H1 (cell line): ENCODE measurements at regions not wholly inside any gene's neighbourhood (a gene's known extent, or its start where the extent isn't known, plus 50 kb on each side); places are given as distances from the start of the nearest gene placed in this dataset.

Experiments
- CTCF ChIA-PET: fragments of 300-600 bp; sonication (Branson Sonifier 250); formaldehyde crosslinking; loops from one replicate; lab custom pipeline; 2021; ENCODE audit not compliant: partially characterized antibody; lab: Charles Lee
- POLR2A ChIA-PET: fragments of 300-600 bp; sonication (Branson Sonifier 250); formaldehyde crosslinking; loops from one replicate; lab custom pipeline; 2021; ENCODE audit warnings: inconsistent platforms; ENCODE audit not compliant: partially characterized antibody; lab: Charles Lee
- DNase-seq, 2 experiments: peaks; one replicate each; pipeline versions ENCODE4 v3.0.0 to v3.0.0-alpha.2; 2010 to 2022; ENCODE audit warnings: low spot score in 2 of 2, low read depth in 1 of 2, mixed read lengths in 1 of 2
- FAIRE-seq: peaks from 2 replicates; lab custom pipeline; 2011; peaks lifted over from hg19 to GRCh38; lab: Jason Lieb, UNC
- H2AFZ ChIP-seq: 2 replicates; pipeline ENCODE4 v1.8.1; 2012; ENCODE audit warnings: low read length, inconsistent platforms
- H2AK5ac ChIP-seq: 2 replicates; pipeline ENCODE4 v1.6.1; 2013; ENCODE audit warnings: low read depth, low read length
- H2BK120ac ChIP-seq: replicated peaks from 2 replicates; pipeline ENCODE3; 2013; ENCODE audit warnings: low read depth, low read length, inconsistent platforms
- H2BK12ac ChIP-seq: 2 replicates; pipeline ENCODE4 v1.6.1; 2013; ENCODE audit warnings: low read depth, low read length
- H2BK15ac ChIP-seq: 2 replicates; pipeline ENCODE4 v1.6.1; 2013; ENCODE audit warnings: low read length
- H2BK20ac ChIP-seq: 2 replicates; pipeline ENCODE4 v1.6.1; 2013; ENCODE audit warnings: low read length
- H2BK5ac ChIP-seq: 2 replicates; pipeline ENCODE4 v1.6.1; 2013; ENCODE audit warnings: low read depth, low read length
- H3K14ac ChIP-seq: 2 replicates; pipeline ENCODE4 v1.6.1; 2013; ENCODE audit warnings: inconsistent platforms; ENCODE audit not compliant: insufficient read length
- H3K18ac ChIP-seq: 2 replicates; pipeline ENCODE4 v1.6.1; 2013; ENCODE audit warnings: low read length; ENCODE audit errors: extremely low read depth
- H3K23ac ChIP-seq: 2 replicates; pipeline ENCODE4 v1.6.1; 2013; ENCODE audit warnings: inconsistent platforms; ENCODE audit not compliant: insufficient read length
- H3K23me2 ChIP-seq: 2 replicates; pipeline ENCODE4 v1.6.1; 2013; ENCODE audit warnings: low read depth, low read length
- H3K27ac ChIP-seq: 2 replicates; pipeline ENCODE4 v1.6.1; 2011; ENCODE audit warnings: low read depth, low read length, inconsistent platforms
- H3K27me3 ChIP-seq, 4 experiments: replicated peaks in 1 of 4; 1 replicate in 1 of 4; 2 replicates in 3 of 4; pipeline versions ENCODE4 v1.6.1 to v1.8.1; 2011 to 2013; ENCODE audit warnings: low read length in 3 of 4, mild to moderate bottlenecking in 3 of 4, inconsistent platforms in 2 of 4, mixed read lengths in 2 of 4, moderate library complexity in 1 of 4; ENCODE audit not compliant: control insufficient read depth in 3 of 4, insufficient read depth in 3 of 4; ENCODE audit errors: extremely low read depth in 1 of 4
- H3K36me3 ChIP-seq, 4 experiments: 2 replicates each; pipeline versions ENCODE4 v1.6.1 to v1.8.1; 2011 to 2013; ENCODE audit warnings: mild to moderate bottlenecking in 4 of 4, low read length in 3 of 4, moderate library complexity in 2 of 4, control low read depth in 1 of 4, inconsistent platforms in 1 of 4; ENCODE audit not compliant: insufficient read depth in 4 of 4, control insufficient read depth in 2 of 4
- H3K4ac ChIP-seq: replicated peaks from 2 replicates; pipeline ENCODE3; 2013; ENCODE audit warnings: low read length, low read depth, mixed read lengths, inconsistent platforms; ENCODE audit not compliant: insufficient read length
- H3K4me1 ChIP-seq, 4 experiments: replicated peaks in 1 of 4; 1 replicate in 1 of 4; 2 replicates in 3 of 4; pipeline versions ENCODE4 v1.6.1 to v1.8.1; 2011 to 2013; ENCODE audit warnings: low read length in 3 of 4, inconsistent platforms in 2 of 4, mixed read lengths in 1 of 4; ENCODE audit not compliant: insufficient read depth in 4 of 4, control insufficient read depth in 3 of 4
- H3K4me2 ChIP-seq, 2 experiments: 2 replicates each; pipeline versions ENCODE4 v1.6.1 to v1.8.1; 2011 to 2013; ENCODE audit warnings: low read depth in 2 of 2, low read length in 2 of 2, control low read depth in 1 of 2, inconsistent platforms in 1 of 2, mild to moderate bottlenecking in 1 of 2; ENCODE audit not compliant: insufficient read depth in 1 of 2
- H3K4me3 ChIP-seq, 4 experiments: fragments of 200-600, 300-600 bp in 1 of 4; sonication (generic), shearing (Covaris generic), sonication (Bioruptor Twin) in 1 of 4; 2 replicates each; pipeline versions ENCODE4 v1.5.1 to v1.8.1; 2011 to 2016; ENCODE audit warnings: low read length in 4 of 4, low read depth in 3 of 4, control low read depth in 2 of 4, inconsistent platforms in 2 of 4, mild to moderate bottlenecking in 2 of 4, mixed read lengths in 1 of 4, moderate library complexity in 1 of 4; ENCODE audit not compliant: insufficient read depth in 2 of 4; ENCODE audit errors: extremely low read depth in 1 of 4
- H3K56ac ChIP-seq: replicated peaks from 2 replicates; pipeline ENCODE3; 2013; ENCODE audit warnings: low read depth, mild to moderate bottlenecking, mixed read lengths, low read length, inconsistent platforms; ENCODE audit not compliant: insufficient read length
- H3K79me1 ChIP-seq: 2 replicates; pipeline ENCODE4 v1.6.1; 2013; ENCODE audit warnings: low read depth, low read length, control low read depth
- H3K79me2 ChIP-seq, 2 experiments: 2 replicates each; pipeline versions ENCODE4 v1.6.1 to v1.8.1; 2012 to 2013; ENCODE audit warnings: low read length in 2 of 2, mild to moderate bottlenecking in 2 of 2, inconsistent platforms in 1 of 2; ENCODE audit not compliant: insufficient read depth in 2 of 2, control insufficient read depth in 1 of 2
- H3K9ac ChIP-seq, 4 experiments: replicated peaks in 1 of 4; 1 replicate in 1 of 4; 2 replicates in 3 of 4; pipeline versions ENCODE4 v1.6.1 to v1.8.1; 2011 to 2013; ENCODE audit warnings: low read depth in 3 of 4, low read length in 3 of 4, control low read depth in 2 of 4, mild to moderate bottlenecking in 2 of 4, moderate library complexity in 2 of 4, inconsistent platforms in 1 of 4; ENCODE audit errors: extremely low read depth in 1 of 4
- H3K9me3 ChIP-seq, 2 experiments: 2 replicates each; pipeline versions ENCODE4 v1.6.1 to v1.8.1; 2012 to 2013; ENCODE audit warnings: mild to moderate bottlenecking in 2 of 2, moderate library complexity in 2 of 2, control low read depth in 1 of 2, inconsistent platforms in 1 of 2, low read depth in 1 of 2, low read length in 1 of 2, mixed read lengths in 1 of 2; ENCODE audit not compliant: insufficient read depth in 2 of 2
- H4K20me1 ChIP-seq, 2 experiments: replicated peaks in 1 of 2; 2 replicates each; pipeline versions ENCODE3 to v1.8.1; 2011 to 2013; ENCODE audit warnings: inconsistent platforms in 2 of 2, low read length in 2 of 2, mild to moderate bottlenecking in 1 of 2; ENCODE audit not compliant: insufficient read depth in 2 of 2, control insufficient read depth in 1 of 2
- H4K5ac ChIP-seq: 2 replicates; pipeline ENCODE4 v1.6.1; 2013; ENCODE audit warnings: low read length, low read depth, mixed read lengths, inconsistent platforms; ENCODE audit not compliant: insufficient read length
- H4K8ac ChIP-seq: 2 replicates; pipeline ENCODE4 v1.8.0; 2013; ENCODE audit warnings: mild to moderate bottlenecking, moderate library complexity, low read length, inconsistent platforms; ENCODE audit not compliant: insufficient read depth; ENCODE audit errors: extremely low read depth
- H4K91ac ChIP-seq: replicated peaks from 2 replicates; pipeline ENCODE3; 2013; ENCODE audit warnings: low read length, mixed read lengths, inconsistent platforms; ENCODE audit not compliant: insufficient read length
- RAD21 ChIP-seq, 2 experiments: IDR thresholded peaks in 1 of 2; conservative IDR thresholded peaks in 1 of 2; 2 replicates each; pipeline ENCODE4 v1.6.1; 2011; ENCODE audit warnings: low read depth in 2 of 2, low read length in 2 of 2, improper control_type of control experiment in 1 of 2, inconsistent platforms in 1 of 2, mild to moderate bottlenecking in 1 of 2, moderate library complexity in 1 of 2
- RXRA ChIP-seq: IDR thresholded peaks from 2 replicates; pipeline ENCODE4 v1.6.1; 2011; ENCODE audit warnings: low read depth, mild to moderate bottlenecking, low read length, moderate library complexity; ENCODE audit not compliant: insufficient read depth
- WGBS, 2 experiments: shearing (Covaris generic) in 1 of 2; methylation state at CpG; one replicate each; pipeline versions ENCODE4 v1.1.6 to v1.1.7; 2013 to 2015; ENCODE audit warnings: low lambda C conversion rate in 2 of 2, mixed read lengths in 2 of 2, inconsistent platforms in 1 of 2, low coverage in 1 of 2, missing lambda C conversion rate in 1 of 2; ENCODE audit not compliant: insufficient replicate concordance in 2 of 2, insufficient coverage in 1 of 2, insufficient read length in 1 of 2; ENCODE audit errors: extremely low coverage in 1 of 2, missing lambda C conversion rate in 1 of 2; 5-methylcytosine and 5-hydroxymethylcytosine counted together

- H2BK5ac ChIP-seq = no peak overlapping the region
- H3K18ac ChIP-seq = no peak overlapping the region
- H3K36me3 ChIP-seq = no peaks in the 10 kb centered on the region
- H3K4me3 ChIP-seq = no peak overlapping the region
- H3K27me3 ChIP-seq = no peaks in the 10 kb centered on the region
- H2BK20ac ChIP-seq = no peak overlapping the region
- WGBS, 2 experiments = 90% methylated on average over 2 of the region's 2 CpGs; no CpG with 5 or more reads in 1 of the 2 experiments
- TF ChIP-seq RAD21 (IDR thresholded peaks at IDR 0.05 in 1 of 2, conservative IDR thresholded peaks at IDR 0.05 in 1 of 2; ENCODE audit: low read depth in 2 of 2, low read length in 2 of 2) (peak; percentile 8 to 10; a peak in 2 of 4 replicates), RXRA (no peak)
- no peak overlapping the region for H3K9ac ChIP-seq
- H2BK12ac ChIP-seq = no peak overlapping the region
- H2BK15ac ChIP-seq = no peak overlapping the region
- H3K4ac ChIP-seq = no peak overlapping the region
- H4K91ac ChIP-seq = no peak overlapping the region
- ChIA-PET CTCF (interaction anchor here (0.6 kb wide), 1 partner anchor 10 kb away, joined by 3 read pairs; no protein-coding TSS in a partner anchor), POLR2A (no interaction called here)
- H2AK5ac ChIP-seq = no peak overlapping the region
- H3K4me1 ChIP-seq = no peaks in the 10 kb centered on the region
- H3K14ac ChIP-seq = no peak overlapping the region
- H3K27ac ChIP-seq = no peak overlapping the region
- no peak overlapping the region for H3K4me2 ChIP-seq
- H3K23ac ChIP-seq = no peak overlapping the region
- no peaks in the 10 kb centered on the region for H3K79me1 ChIP-seq
- H4K20me1 ChIP-seq = no peaks in the 10 kb centered on the region
- H2BK120ac ChIP-seq = no peak overlapping the region
- no peaks in the 10 kb centered on the region for H3K9me3 ChIP-seq
- FAIRE-seq (no peak), DNase-seq (no peak)
- peaks cover under 1% of the 10 kb centered on the region; the same call in 1 of the 2 replicates for H3K23me2 ChIP-seq
- H3K79me2 ChIP-seq = no peaks in the 10 kb centered on the region
- no peak overlapping the region for H2AFZ ChIP-seq
- H3K56ac ChIP-seq = no peak overlapping the region
- no peak overlapping the region for H4K8ac ChIP-seq
- no peak overlapping the region for H4K5ac ChIP-seq
Observed at GRCh38 chr10:57351076-57351475, 916.6 kb downstream of the IPMK start.
